Astrocyte (in vitro differentiated cells and primary cell): ENCODE measurements at regions not wholly inside any gene's neighbourhood (a gene's known extent, or its start where the extent isn't known, plus 50 kb on each side); places are given as distances from the start of the nearest gene placed in this dataset.

ENCODE experiments used
- EZH2 ChIP-seq: IDR thresholded peaks from 2 replicates; pipeline ENCODE4 v1.6.1; 2012; ENCODE audit warnings: mild to moderate bottlenecking, low read length, inconsistent platforms; ENCODE audit not compliant: insufficient read depth
- TF ChIP-seq, protein P1 (sequence below): IDR thresholded peaks from 2 replicates; pipeline ENCODE4 v1.5.1; 2011; ENCODE audit warnings: low read depth, mild to moderate bottlenecking, inconsistent platforms, low read length, moderate library complexity; ENCODE audit not compliant: insufficient read depth

DNA sequence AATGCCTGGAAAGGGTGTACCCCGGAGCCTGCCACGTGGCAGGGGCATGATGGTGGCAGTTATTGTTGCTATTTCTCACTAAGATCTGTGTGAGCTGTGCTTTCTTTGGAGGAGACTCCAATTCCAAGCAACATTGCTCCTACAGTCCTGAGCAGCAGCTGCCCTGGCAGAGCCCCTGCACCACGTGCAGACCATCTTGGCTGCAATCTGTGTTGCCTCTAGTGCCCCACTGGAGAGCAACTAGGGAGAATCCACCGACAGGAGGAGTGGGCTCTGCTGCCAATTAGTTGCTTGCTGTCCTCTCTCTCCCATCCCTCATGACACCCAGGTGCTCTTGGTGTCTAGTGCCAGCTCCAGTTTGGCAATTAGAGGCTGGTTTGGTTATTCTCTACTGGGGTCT lies 116.0 kb downstream of the PXDC1 start:
- TF ChIP-seq, protein P1, sequence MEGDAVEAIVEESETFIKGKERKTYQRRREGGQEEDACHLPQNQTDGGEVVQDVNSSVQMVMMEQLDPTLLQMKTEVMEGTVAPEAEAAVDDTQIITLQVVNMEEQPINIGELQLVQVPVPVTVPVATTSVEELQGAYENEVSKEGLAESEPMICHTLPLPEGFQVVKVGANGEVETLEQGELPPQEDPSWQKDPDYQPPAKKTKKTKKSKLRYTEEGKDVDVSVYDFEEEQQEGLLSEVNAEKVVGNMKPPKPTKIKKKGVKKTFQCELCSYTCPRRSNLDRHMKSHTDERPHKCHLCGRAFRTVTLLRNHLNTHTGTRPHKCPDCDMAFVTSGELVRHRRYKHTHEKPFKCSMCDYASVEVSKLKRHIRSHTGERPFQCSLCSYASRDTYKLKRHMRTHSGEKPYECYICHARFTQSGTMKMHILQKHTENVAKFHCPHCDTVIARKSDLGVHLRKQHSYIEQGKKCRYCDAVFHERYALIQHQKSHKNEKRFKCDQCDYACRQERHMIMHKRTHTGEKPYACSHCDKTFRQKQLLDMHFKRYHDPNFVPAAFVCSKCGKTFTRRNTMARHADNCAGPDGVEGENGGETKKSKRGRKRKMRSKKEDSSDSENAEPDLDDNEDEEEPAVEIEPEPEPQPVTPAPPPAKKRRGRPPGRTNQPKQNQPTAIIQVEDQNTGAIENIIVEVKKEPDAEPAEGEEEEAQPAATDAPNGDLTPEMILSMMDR: no peak
- no peak for TF ChIP-seq EZH2
